ENCODE measurements at regions not wholly inside any gene's neighbourhood (a gene's known extent, or its start where the extent isn't known, plus 50 kb on each side); places are given as distances from the start of the nearest gene placed in this dataset.

- Histone ChIP-seq H4K20me1 (ENCODE audit: insufficient read depth, low read length) (no peaks in the 10 kb centered on the region), H3K79me2 (ENCODE audit: insufficient read depth, low read depth, low read length) (no peaks in the 10 kb centered on the region), H3K9me2 (ENCODE audit: insufficient read depth, low read length) (no peaks in the 10 kb centered on the region), H3K36me3 (ENCODE audit: insufficient read depth, low read length) (no peaks in the 10 kb centered on the region), H3K9me3 (ENCODE audit: low read length) (no peaks in the 10 kb centered on the region), H3K4me3 (ENCODE audit: low read depth, low read length, poor library complexity, severe bottlenecking) (no peak overlapping the region), H2AFZ (ENCODE audit: low read length) (no peak overlapping the region), H3K4me2 (ENCODE audit: low read length) (no peak overlapping the region), H3K4me1 (ENCODE audit: insufficient read depth, low read length, poor library complexity, severe bottlenecking) (no peaks in the 10 kb centered on the region), H3K27ac (ENCODE audit: low read depth, low read length, poor library complexity, severe bottlenecking) (no peak overlapping the region)
- ChIA-PET CTCF (ENCODE audit: unreplicated experiment) (no interaction called here), POLR2A (no interaction called here)
- no TSS peak for BruUV-seq (replicated peaks)
- TF ChIP-seq CTCF (conservative IDR thresholded peaks at IDR 0.05; ENCODE audit: low read length), result no peak
- TF ChIP-seq EZH2phosphoT487 (IDR thresholded peaks at IDR 0.05; ENCODE audit: borderline replicate concordance, low read depth, low read length), result no peak
- DNase-seq (ENCODE audit: low spot score), result no peak
- intact Hi-C loops (cut with micrococcal nuclease; ENCODE audit: unreplicated experiment), result no loop called here
Observed at GRCh38 chr5:103910786-103911185, 348.2 kb upstream of the NUDT12 start.

GRCh38 chr5:103910011-103910410, 347.4 kb upstream of the NUDT12 start:
- Histone ChIP-seq H3K79me2 (ENCODE audit: insufficient read depth, low read depth, low read length) (no peaks in the 10 kb centered on the region), H3K4me1 (ENCODE audit: insufficient read depth, low read length, poor library complexity, severe bottlenecking) (no peaks in the 10 kb centered on the region), H2AFZ (ENCODE audit: low read length) (no peak overlapping the region), H3K27ac (ENCODE audit: low read depth, low read length, poor library complexity, severe bottlenecking) (no peak overlapping the region), H3K36me3 (ENCODE audit: insufficient read depth, low read length) (no peaks in the 10 kb centered on the region), H3K4me3 (ENCODE audit: low read depth, low read length, poor library complexity, severe bottlenecking) (no peak overlapping the region), H3K9me2 (ENCODE audit: insufficient read depth, low read length) (no peaks in the 10 kb centered on the region), H3K9me3 (ENCODE audit: low read length) (no peaks in the 10 kb centered on the region), H4K20me1 (ENCODE audit: insufficient read depth, low read length) (no peaks in the 10 kb centered on the region), H3K4me2 (ENCODE audit: low read length) (no peak overlapping the region)
- CTCF ChIA-PET (ENCODE audit: unreplicated experiment), result no interaction called here
- TF ChIP-seq CTCF (conservative IDR thresholded peaks at IDR 0.05; ENCODE audit: low read length) (no peak), EZH2phosphoT487 (IDR thresholded peaks at IDR 0.05; ENCODE audit: borderline replicate concordance, low read depth, low read length) (no peak)
- BruUV-seq (replicated peaks), result no TSS peak
- DNase-seq (ENCODE audit: low spot score), result no peak
- intact Hi-C loops (cut with micrococcal nuclease; ENCODE audit: unreplicated experiment), result no loop called here
- POLR2A ChIA-PET, result no interaction called here

GRCh38 chr5:103909391-103909790, 346.8 kb upstream of the NUDT12 start:
- ChIA-PET POLR2A (no interaction called here), CTCF (ENCODE audit: unreplicated experiment) (no interaction called here)
- H3K4me3 ChIP-seq (ENCODE audit: low read depth, low read length, poor library complexity, severe bottlenecking), result no peak overlapping the region
- no peaks in the 10 kb centered on the region for H3K9me2 ChIP-seq (ENCODE audit: insufficient read depth, low read length)
- H3K36me3 ChIP-seq (ENCODE audit: insufficient read depth, low read length), result no peaks in the 10 kb centered on the region
- no peak overlapping the region for H3K4me2 ChIP-seq (ENCODE audit: low read length)
- H3K9me3 ChIP-seq (ENCODE audit: low read length), result no peaks in the 10 kb centered on the region
- H3K27ac ChIP-seq (ENCODE audit: low read depth, low read length, poor library complexity, severe bottlenecking), result no peak overlapping the region
- TF ChIP-seq CTCF (conservative IDR thresholded peaks at IDR 0.05; ENCODE audit: low read length) (no peak), EZH2phosphoT487 (IDR thresholded peaks at IDR 0.05; ENCODE audit: borderline replicate concordance, low read depth, low read length) (no peak)
- DNase-seq (ENCODE audit: low spot score), result no peak
- no peaks in the 10 kb centered on the region for H3K79me2 ChIP-seq (ENCODE audit: insufficient read depth, low read depth, low read length)
- intact Hi-C loops (cut with micrococcal nuclease; ENCODE audit: unreplicated experiment), result no loop called here
- no TSS peak for BruUV-seq (replicated peaks)
- no peak overlapping the region for H2AFZ ChIP-seq (ENCODE audit: low read length)
- H4K20me1 ChIP-seq (ENCODE audit: insufficient read depth, low read length), result no peaks in the 10 kb centered on the region
- H3K4me1 ChIP-seq (ENCODE audit: insufficient read depth, low read length, poor library complexity, severe bottlenecking), result no peaks in the 10 kb centered on the region
